AG09309 (cell line): ENCODE measurements at regions not wholly inside any gene's neighbourhood (a gene's known extent, or its start where the extent isn't known, plus 50 kb on each side); places are given as distances from the start of the nearest gene placed in this dataset.

ENCODE experiments used
- DNase-seq: peaks from one replicate; pipeline ENCODE4 v3.0.0-alpha.2; 2010; ENCODE audit warnings: low read depth
- H3K4me3 ChIP-seq: 2 replicates; pipeline ENCODE4 v1.5.1; 2011; ENCODE audit warnings: mild to moderate bottlenecking, low read depth, low read length, moderate library complexity; ENCODE audit not compliant: control insufficient read depth
- CTCF ChIP-seq: IDR thresholded peaks from 2 replicates; pipeline ENCODE4 v1.5.1; 2011; ENCODE audit warnings: mild to moderate bottlenecking, low read depth, low read length, inconsistent platforms; ENCODE audit not compliant: insufficient read depth, control insufficient read depth; ENCODE audit errors: missing control alignments

- TF ChIP-seq CTCF: no peak
- DNase-seq: no peak
- H3K4me3 ChIP-seq: no peak overlapping the region
These were observed 116.6 kb upstream of the RTL1 start for GRCh38 chr14:101019990-101020710.

GRCh38 chr14:101020834-101021370, 117.4 kb upstream of the RTL1 start:
- no peak for DNase-seq
- no peak overlapping the region for H3K4me3 ChIP-seq
- no peak for TF ChIP-seq CTCF

- no peak overlapping the region for H3K4me3 ChIP-seq
- TF ChIP-seq CTCF: no peak
These were observed 118.6 kb upstream of the RTL1 start for GRCh38 chr14:101022121-101022520.

DNA sequence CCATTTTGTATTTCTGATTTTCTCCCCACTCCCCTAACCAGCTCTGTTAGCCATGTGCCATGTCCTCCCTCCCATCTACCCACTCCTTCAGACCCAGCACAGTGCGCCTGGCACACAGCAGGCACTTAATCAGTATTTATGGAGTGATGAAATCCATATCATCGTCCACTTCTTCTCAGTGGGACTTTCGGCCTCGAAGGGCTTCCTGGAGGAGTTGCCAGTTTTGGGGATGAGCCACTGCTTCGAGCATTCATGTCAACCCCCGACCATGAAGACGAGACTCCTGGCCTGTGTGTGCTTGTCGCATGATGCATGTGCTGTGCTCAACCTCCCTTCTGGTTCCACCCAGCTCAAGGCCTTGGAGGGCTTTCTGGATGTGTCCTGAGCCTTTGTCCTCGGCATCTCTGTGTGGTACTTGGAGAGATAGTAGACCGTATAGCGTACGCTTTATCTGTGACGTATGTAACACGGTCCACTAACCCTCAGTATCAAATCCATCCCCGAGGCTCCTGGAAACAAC, 119.5 kb upstream of the RTL1 start:
- H3K4me3 ChIP-seq: no peak overlapping the region
- DNase-seq: no peak
- no peak for TF ChIP-seq CTCF

More at GRCh38 chr14:101022121-101022520, 118.6 kb upstream of the RTL1 start:
- DNase-seq: no peak

- H3K4me3 ChIP-seq: no peak overlapping the region
- no peak for TF ChIP-seq CTCF
- no peak for DNase-seq
These were observed 121.2 kb upstream of the RTL1 start for GRCh38 chr14:101024686-101025085.

DNA sequence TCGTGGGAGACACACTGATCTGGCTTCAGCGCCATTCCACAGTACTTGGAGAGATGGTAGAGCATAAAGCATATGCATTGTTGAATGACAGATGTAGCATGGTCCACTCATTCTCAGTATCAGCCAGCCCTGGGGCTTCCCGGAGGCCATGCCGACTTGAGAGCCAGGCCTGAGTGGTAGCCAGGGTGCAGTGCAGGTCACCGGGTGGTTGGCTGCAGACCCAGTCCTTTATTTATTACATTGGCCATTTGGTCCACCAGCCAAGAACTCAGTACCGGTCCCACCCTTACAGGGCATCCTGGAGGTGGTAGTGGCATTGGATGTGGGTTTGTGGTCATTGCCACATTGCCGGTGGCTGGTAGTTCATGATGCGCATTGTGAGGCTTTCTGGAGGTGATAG, 121.6 kb upstream of the RTL1 start:
- TF ChIP-seq CTCF: no peak

More for the DNA sequence above, 121.6 kb upstream of the RTL1 start:
- H3K4me3 ChIP-seq: no peak overlapping the region
- no peak for DNase-seq
